IPS-20b (cell line): ENCODE measurements at regions not wholly inside any gene's neighbourhood (a gene's known extent, or its start where the extent isn't known, plus 50 kb on each side); places are given as distances from the start of the nearest gene placed in this dataset.
"Not testable (repeated sequence)": the region's sequence is repeated elsewhere in the genome, so short reads cannot be mapped to it uniquely, and the experiment has no call there.

ENCODE experiments used
- H3K27ac ChIP-seq: one replicate; pipeline ENCODE4 v1.5.1; 2013; ENCODE audit warnings: low read length
- H3K27me3 ChIP-seq: 2 replicates; pipeline ENCODE4 v1.6.1; 2013; ENCODE audit warnings: mild to moderate bottlenecking, low read length, inconsistent platforms; ENCODE audit not compliant: insufficient read depth
- H3K36me3 ChIP-seq: 2 replicates; pipeline ENCODE4 v1.6.1; 2013; ENCODE audit warnings: low read depth, mild to moderate bottlenecking, inconsistent platforms, low read length, moderate library complexity; ENCODE audit not compliant: insufficient read depth
- H3K4me1 ChIP-seq: 2 replicates; pipeline ENCODE4 v1.6.1; 2013; ENCODE audit warnings: mild to moderate bottlenecking, control low read depth, inconsistent platforms, low read length, moderate library complexity; ENCODE audit not compliant: insufficient read depth
- H3K4me3 ChIP-seq: 2 replicates; pipeline ENCODE4 v1.5.1; 2013; ENCODE audit warnings: mild to moderate bottlenecking, low read length, inconsistent platforms
- H3K9ac ChIP-seq: 2 replicates; pipeline ENCODE4 v1.6.1; 2013; ENCODE audit warnings: low read depth, mild to moderate bottlenecking, inconsistent platforms, low read length, moderate library complexity
- H3K9me3 ChIP-seq: 2 replicates; pipeline ENCODE4 v1.6.1; 2013; ENCODE audit warnings: mild to moderate bottlenecking, low read depth, low read length, inconsistent platforms; ENCODE audit not compliant: insufficient read depth

GRCh38 chr2:94753466-94753998 is 117.7 kb upstream of the TEKT4 start:
- no peaks in the 10 kb centered on the region for H3K4me1 ChIP-seq
- H3K36me3 ChIP-seq: no peaks in the 10 kb centered on the region
- no peak overlapping the region for H3K27ac ChIP-seq
- no peak overlapping the region for H3K4me3 ChIP-seq
- H3K9ac ChIP-seq: no peak overlapping the region
- H3K9me3 ChIP-seq: no peaks in the 10 kb centered on the region; the same call in 1 of the 2 replicates
- H3K27me3 ChIP-seq: peaks cover 85% of the 10 kb centered on the region; the same call in 1 of the 2 replicates

DNA sequence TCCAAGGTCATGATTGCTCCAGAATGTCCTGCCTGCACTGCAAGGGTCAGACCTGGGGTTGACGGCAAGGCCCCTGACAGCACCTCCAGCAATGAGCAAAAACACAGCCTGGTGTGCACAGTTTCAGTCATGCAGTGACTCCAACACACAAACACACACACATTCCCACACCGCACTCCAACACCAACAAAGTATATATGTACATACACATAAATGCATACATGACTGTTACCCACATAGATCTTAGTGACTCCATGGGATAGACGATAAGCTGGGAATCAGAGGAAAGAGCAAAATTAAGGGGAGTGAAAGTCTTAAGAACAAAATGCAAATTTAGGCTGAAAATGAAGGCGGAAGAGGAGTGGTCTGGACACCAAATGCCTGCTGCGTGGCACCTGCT is 112.7 kb upstream of the TEKT4 start:
- Histone ChIP-seq H3K36me3 (no peaks in the 10 kb centered on the region), H3K4me3 (no peak overlapping the region), H3K27me3 (peaks cover 47% of the 10 kb centered on the region; the same call in 1 of the 2 replicates), H3K9ac (no peak overlapping the region), H3K4me1 (no peaks in the 10 kb centered on the region), H3K9me3 (peaks cover 9% of the 10 kb centered on the region), H3K27ac (no peak overlapping the region)

DNA sequence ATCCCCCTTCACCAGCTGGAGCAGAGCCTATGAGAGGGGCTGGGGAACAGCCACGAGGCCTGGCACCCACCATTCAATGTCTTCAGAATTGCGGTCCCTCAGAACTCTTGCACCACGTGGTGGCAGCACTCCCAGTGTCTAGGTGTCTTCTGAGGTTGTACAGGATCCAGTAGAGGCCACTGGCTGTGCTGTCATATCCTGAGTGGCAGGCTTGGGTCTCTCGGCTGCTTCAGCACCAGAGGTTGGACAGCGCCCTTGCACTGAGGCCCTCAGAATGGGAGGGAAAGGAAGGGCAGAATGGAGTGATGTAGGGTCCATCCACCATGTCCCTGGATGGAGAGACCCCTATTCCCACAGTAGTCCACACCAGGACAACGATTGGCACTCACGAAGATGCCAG is 112.0 kb upstream of the TEKT4 start:
- no peaks in the 10 kb centered on the region for H3K36me3 ChIP-seq
- no peaks in the 10 kb centered on the region for H3K4me1 ChIP-seq
- H3K27me3 ChIP-seq: peaks cover 40% of the 10 kb centered on the region; the same call in 1 of the 2 replicates
- H3K9ac ChIP-seq: no peak overlapping the region
- no peak overlapping the region for H3K4me3 ChIP-seq
- H3K27ac ChIP-seq: no peak overlapping the region
- peaks cover 12% of the 10 kb centered on the region for H3K9me3 ChIP-seq

GRCh38 chr2:94762600-94762999 is 108.6 kb upstream of the TEKT4 start:
- H3K9me3 ChIP-seq: peaks cover 14% of the 10 kb centered on the region

DNA sequence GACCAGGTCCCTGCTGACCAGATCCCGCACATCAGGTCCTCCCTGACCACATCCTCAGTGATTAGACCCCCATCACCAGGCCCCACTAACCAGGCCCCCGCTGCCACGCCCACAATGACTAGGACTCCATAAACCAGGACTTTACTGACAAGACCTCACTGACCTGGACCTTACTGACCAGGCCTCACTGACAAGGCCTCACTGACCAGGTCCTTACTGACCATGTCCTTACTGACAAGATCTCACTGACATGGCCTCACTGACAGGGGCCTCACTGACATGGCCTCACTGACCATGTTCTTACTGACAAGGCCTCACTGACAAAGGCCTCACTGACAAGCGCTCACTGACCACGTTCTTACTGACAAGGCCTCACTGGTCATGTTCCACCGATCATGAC is 107.9 kb upstream of the TEKT4 start:
- Histone ChIP-seq H3K9me3 (peaks cover 14% of the 10 kb centered on the region), H3K27ac (no peak overlapping the region), H3K27me3 (peaks cover 26% of the 10 kb centered on the region; the same call in 1 of the 2 replicates), H3K4me1 (no peaks in the 10 kb centered on the region), H3K9ac (no peak overlapping the region), H3K4me3 (no peak overlapping the region), H3K36me3 (no peaks in the 10 kb centered on the region)

More at GRCh38 chr2:94762600-94762999, 108.6 kb upstream of the TEKT4 start:
- Histone ChIP-seq H3K4me1 (no peaks in the 10 kb centered on the region), H3K9ac (no peak overlapping the region), H3K36me3 (no peaks in the 10 kb centered on the region), H3K4me3 (no peak overlapping the region), H3K27ac (no peak overlapping the region), H3K27me3 (peaks cover 33% of the 10 kb centered on the region; the same call in 1 of the 2 replicates)

DNA sequence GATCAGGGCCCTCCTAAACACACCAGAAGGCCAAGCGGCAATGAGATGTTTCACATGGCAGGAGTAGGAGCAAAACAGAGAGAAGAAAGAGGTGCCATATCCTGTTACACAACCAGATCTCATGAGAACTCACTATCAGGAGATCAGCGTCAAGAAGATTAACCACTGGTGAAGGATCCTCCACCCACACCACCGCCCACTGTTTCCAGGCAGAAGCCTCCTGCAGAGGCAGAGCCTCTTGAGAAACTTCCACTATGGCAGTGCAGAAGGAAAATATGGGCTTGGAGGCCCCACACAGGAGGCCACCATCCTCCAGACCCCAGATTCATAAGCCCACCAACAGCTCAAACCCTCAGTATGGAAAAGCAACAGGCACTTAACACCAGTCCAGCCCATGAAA is 106.9 kb upstream of the TEKT4 start:
- not testable (repeated sequence) for H3K4me3 ChIP-seq, H3K27ac ChIP-seq, H3K36me3 ChIP-seq, H3K9ac ChIP-seq, H3K4me1 ChIP-seq
- peaks cover 14% of the 10 kb centered on the region for H3K9me3 ChIP-seq
- peaks cover 25% of the 10 kb centered on the region; the same call in 1 of the 2 replicates for H3K27me3 ChIP-seq

GRCh38 chr2:94767336-94767735 is 103.9 kb upstream of the TEKT4 start:
- no peak overlapping the region for H3K9ac ChIP-seq
- no peak overlapping the region for H3K4me3 ChIP-seq
- no peak overlapping the region for H3K27ac ChIP-seq
- H3K27me3 ChIP-seq: peaks cover 42% of the 10 kb centered on the region
- H3K36me3 ChIP-seq: no peaks in the 10 kb centered on the region
- no peaks in the 10 kb centered on the region for H3K4me1 ChIP-seq
- H3K9me3 ChIP-seq: peaks cover 9% of the 10 kb centered on the region

DNA sequence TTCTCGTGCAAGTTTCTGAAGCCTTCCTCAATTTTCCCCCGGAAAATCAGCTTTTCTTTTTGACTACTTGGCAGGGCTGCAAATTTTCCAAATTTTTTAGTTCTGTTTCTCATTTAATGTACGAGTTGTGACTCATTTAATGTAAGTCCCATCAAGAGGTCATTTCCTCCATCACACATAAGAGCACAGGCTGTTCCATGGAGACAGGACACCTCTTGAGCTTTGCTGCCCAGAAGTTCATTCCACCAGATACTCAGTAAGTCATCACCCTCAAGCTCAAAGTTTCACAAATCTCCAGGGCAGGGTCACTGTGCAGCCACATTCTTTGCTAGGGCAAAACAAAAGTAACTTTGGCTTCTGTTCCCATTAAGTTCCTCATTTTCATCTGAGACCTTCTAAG is 101.5 kb upstream of the TEKT4 start:
- Histone ChIP-seq H3K4me3 (no peak overlapping the region), H3K27ac (no peak overlapping the region), H3K27me3 (peaks cover 55% of the 10 kb centered on the region), H3K9ac (no peak overlapping the region), H3K4me1 (no peaks in the 10 kb centered on the region), H3K9me3 (0 out of 2 replicates have a peak, but pooled peaks cover 3% of the 10 kb centered on the region), H3K36me3 (no peaks in the 10 kb centered on the region)

GRCh38 chr2:94774851-94775250 is 96.4 kb upstream of the TEKT4 start:
- no peaks in the 10 kb centered on the region for H3K4me1 ChIP-seq

GRCh38 chr2:94776036-94776435 is 95.2 kb upstream of the TEKT4 start:
- Histone ChIP-seq H3K27me3 (peaks cover 77% of the 10 kb centered on the region), H3K4me3 (no peak overlapping the region), H3K9me3 (no peaks in the 10 kb centered on the region; the same call in 1 of the 2 replicates), H3K27ac (no peak overlapping the region), H3K9ac (no peak overlapping the region), H3K36me3 (no peaks in the 10 kb centered on the region), H3K4me1 (no peaks in the 10 kb centered on the region)

More at GRCh38 chr2:94774851-94775250, 96.4 kb upstream of the TEKT4 start:
- Histone ChIP-seq H3K36me3 (no peaks in the 10 kb centered on the region), H3K9me3 (no peaks in the 10 kb centered on the region; the same call in 1 of the 2 replicates), H3K27ac (no peak overlapping the region), H3K27me3 (peaks cover 68% of the 10 kb centered on the region), H3K4me3 (no peak overlapping the region), H3K9ac (no peak overlapping the region)

- not testable (repeated sequence) for H3K4me3 ChIP-seq, H3K36me3 ChIP-seq, H3K9ac ChIP-seq, H3K27ac ChIP-seq, H3K9me3 ChIP-seq, H3K4me1 ChIP-seq
- peaks cover 61% of the 10 kb centered on the region for H3K27me3 ChIP-seq
Observed at GRCh38 chr2:94785105-94785504, 86.1 kb upstream of the TEKT4 start.

GRCh38 chr2:94786424-94786823 is 84.8 kb upstream of the TEKT4 start:
- H3K9me3 ChIP-seq, H3K9ac ChIP-seq, H3K4me3 ChIP-seq, H3K27ac ChIP-seq, H3K36me3 ChIP-seq, H3K4me1 ChIP-seq: not testable (repeated sequence)
- peaks cover 53% of the 10 kb centered on the region for H3K27me3 ChIP-seq
